Astrocyte (in vitro differentiated cells and primary cell): ENCODE measurements at regions not wholly inside any gene's neighbourhood (a gene's known extent, or its start where the extent isn't known, plus 50 kb on each side); places are given as distances from the start of the nearest gene placed in this dataset.

Experiments
- EZH2 ChIP-seq: IDR thresholded peaks from 2 replicates; pipeline ENCODE4 v1.6.1; 2012; ENCODE audit warnings: mild to moderate bottlenecking, low read length, inconsistent platforms; ENCODE audit not compliant: insufficient read depth
- TF ChIP-seq, protein P1 (sequence below): IDR thresholded peaks from 2 replicates; pipeline ENCODE4 v1.5.1; 2011; ENCODE audit warnings: low read depth, mild to moderate bottlenecking, inconsistent platforms, low read length, moderate library complexity; ENCODE audit not compliant: insufficient read depth

DNA sequence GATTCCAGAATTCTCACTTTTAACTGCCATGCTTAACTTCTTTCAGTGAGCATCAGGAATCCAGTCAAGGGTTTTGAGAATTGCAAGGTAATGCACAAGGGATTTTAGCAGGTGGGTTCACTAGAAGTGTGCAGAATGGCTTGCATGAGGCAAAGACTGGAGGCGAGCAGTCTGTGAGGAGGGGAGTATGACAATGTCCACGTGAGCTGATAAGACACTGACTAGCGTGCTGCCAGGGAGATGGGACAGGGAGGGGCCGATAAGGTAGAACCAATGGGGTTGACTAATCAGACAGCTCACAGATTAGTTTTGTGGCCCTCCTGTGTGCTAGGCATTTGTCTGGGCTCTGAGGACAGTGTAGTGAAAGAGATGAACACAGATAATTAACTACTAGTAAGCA, 102.0 kb upstream of the DAZL start:
- TF ChIP-seq EZH2, result no peak
- TF ChIP-seq, protein P1, sequence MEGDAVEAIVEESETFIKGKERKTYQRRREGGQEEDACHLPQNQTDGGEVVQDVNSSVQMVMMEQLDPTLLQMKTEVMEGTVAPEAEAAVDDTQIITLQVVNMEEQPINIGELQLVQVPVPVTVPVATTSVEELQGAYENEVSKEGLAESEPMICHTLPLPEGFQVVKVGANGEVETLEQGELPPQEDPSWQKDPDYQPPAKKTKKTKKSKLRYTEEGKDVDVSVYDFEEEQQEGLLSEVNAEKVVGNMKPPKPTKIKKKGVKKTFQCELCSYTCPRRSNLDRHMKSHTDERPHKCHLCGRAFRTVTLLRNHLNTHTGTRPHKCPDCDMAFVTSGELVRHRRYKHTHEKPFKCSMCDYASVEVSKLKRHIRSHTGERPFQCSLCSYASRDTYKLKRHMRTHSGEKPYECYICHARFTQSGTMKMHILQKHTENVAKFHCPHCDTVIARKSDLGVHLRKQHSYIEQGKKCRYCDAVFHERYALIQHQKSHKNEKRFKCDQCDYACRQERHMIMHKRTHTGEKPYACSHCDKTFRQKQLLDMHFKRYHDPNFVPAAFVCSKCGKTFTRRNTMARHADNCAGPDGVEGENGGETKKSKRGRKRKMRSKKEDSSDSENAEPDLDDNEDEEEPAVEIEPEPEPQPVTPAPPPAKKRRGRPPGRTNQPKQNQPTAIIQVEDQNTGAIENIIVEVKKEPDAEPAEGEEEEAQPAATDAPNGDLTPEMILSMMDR, result no peak
